Liver (tissue), 3 donors: ENCODE measurements at regions not wholly inside any gene's neighbourhood (a gene's known extent, or its start where the extent isn't known, plus 50 kb on each side); places are given as distances from the start of the nearest gene placed in this dataset.

Source experiments
- ATF3 ChIP-seq: IDR thresholded peaks from 2 replicates; pipeline ENCODE4 v1.6.1; 2016; ENCODE audit warnings: antibody characterized with exemption
- CTCF ChIP-seq: fragments of 150-350 bp; IDR thresholded peaks from 2 replicates; pipeline ENCODE4 v1.5.1; 2017; ENCODE audit warnings: improper control_type of control experiment, low read depth, low read length; ENCODE audit not compliant: missing input control
- GABPA ChIP-seq, 2 donors: IDR thresholded peaks in 1 of 2; conservative IDR thresholded peaks in 1 of 2; 2 replicates each; pipeline ENCODE4 v1.6.1; 2016; ENCODE audit warnings: antibody characterized with exemption in 2 of 2, mild to moderate bottlenecking in 1 of 2, moderate library complexity in 1 of 2
- RAD21 ChIP-seq, 2 donors: IDR thresholded peaks; 2 replicates each; pipeline ENCODE4 v1.6.1; 2016; ENCODE audit warnings: antibody characterized with exemption in 2 of 2, mild to moderate bottlenecking in 2 of 2
- REST ChIP-seq: IDR thresholded peaks from 2 replicates; pipeline ENCODE4 v1.6.1; 2016; ENCODE audit warnings: antibody characterized with exemption, mild to moderate bottlenecking
- SP1 ChIP-seq: IDR thresholded peaks from 2 replicates; pipeline ENCODE4 v1.6.1; 2018; ENCODE audit warnings: antibody characterized with exemption, mild to moderate bottlenecking
- TAF1 ChIP-seq: conservative IDR thresholded peaks from 2 replicates; pipeline ENCODE4 v1.6.1; 2016; ENCODE audit warnings: antibody characterized with exemption, mild to moderate bottlenecking
- YY1 ChIP-seq: IDR thresholded peaks from 2 replicates; pipeline ENCODE4 v1.6.1; 2016; ENCODE audit warnings: antibody characterized with exemption, mild to moderate bottlenecking
- ZBTB33 ChIP-seq: IDR thresholded peaks from 2 replicates; pipeline ENCODE4 v1.6.1; 2016; ENCODE audit warnings: antibody characterized with exemption
- donor health status: healthy.
- donor health status: healthy.

- TF ChIP-seq TAF1 (no peak), CTCF (no peak), RAD21 (IDR thresholded peaks at IDR 0.05) (no peak), ZBTB33 (no peak), ATF3 (no peak), GABPA (IDR thresholded peaks at IDR 0.05 in 1 of 2, conservative IDR thresholded peaks at IDR 0.05 in 1 of 2) (no peak), YY1 (no peak), REST (no peak), SP1 (no peak)
These were observed 240.5 kb upstream of the OSR1 start for GRCh38 chr2:19598971-19599370.
